HG03521 (cell line): ENCODE measurements at regions not wholly inside any gene's neighbourhood (a gene's known extent, or its start where the extent isn't known, plus 50 kb on each side); places are given as distances from the start of the nearest gene placed in this dataset.

ENCODE experiments used
- ATAC-seq: cut with Tn5 transposase; IDR thresholded peaks from one replicate; pipeline ENCODE4 v1.9.1; 2021; ENCODE audit warnings: mild to moderate bottlenecking, moderate library complexity; ENCODE audit not compliant: unreplicated experiment

- ATAC-seq = no peak
These were observed 335.2 kb upstream of the LRATD1 start for GRCh38 chr2:14297340-14297739.

- no peak for ATAC-seq
These were observed 334.6 kb upstream of the LRATD1 start for GRCh38 chr2:14297906-14298305.

- ATAC-seq = no peak
These were observed 331.2 kb upstream of the LRATD1 start for GRCh38 chr2:14301331-14301730.

GRCh38 chr2:14303366-14304115 is 329.0 kb upstream of the LRATD1 start:
- peak; percentile 77 for ATAC-seq

GRCh38 chr2:14304326-14304725 is 328.2 kb upstream of the LRATD1 start:
- ATAC-seq = no peak

- peak; percentile 72 for ATAC-seq
These were observed 326.2 kb upstream of the LRATD1 start for GRCh38 chr2:14306268-14306861.

GRCh38 chr2:14313341-14313740 is 319.2 kb upstream of the LRATD1 start:
- no peak for ATAC-seq

GRCh38 chr2:14316594-14316993 is 315.9 kb upstream of the LRATD1 start:
- ATAC-seq = no peak

GRCh38 chr2:14321357-14321756 is 311.2 kb upstream of the LRATD1 start:
- ATAC-seq = no peak

- ATAC-seq = no peak
These were observed 310.2 kb upstream of the LRATD1 start for GRCh38 chr2:14322306-14322705.

GRCh38 chr2:14324308-14324707 is 308.2 kb upstream of the LRATD1 start:
- ATAC-seq = no peak

GRCh38 chr2:14330884-14331283 is 301.6 kb upstream of the LRATD1 start:
- no peak for ATAC-seq

GRCh38 chr2:14336759-14337382 is 295.6 kb upstream of the LRATD1 start:
- ATAC-seq = no peak

- ATAC-seq = no peak
These were observed 291.8 kb upstream of the LRATD1 start for GRCh38 chr2:14340703-14341102.

GRCh38 chr2:14342313-14342712 is 290.2 kb upstream of the LRATD1 start:
- no peak for ATAC-seq

GRCh38 chr2:14344355-14344754 is 288.2 kb upstream of the LRATD1 start:
- ATAC-seq = no peak

- ATAC-seq = no peak
These were observed 284.3 kb upstream of the LRATD1 start for GRCh38 chr2:14348247-14348646.

- ATAC-seq = no peak
These were observed 281.7 kb upstream of the LRATD1 start for GRCh38 chr2:14350856-14351255.

GRCh38 chr2:14352067-14352466 is 280.4 kb upstream of the LRATD1 start:
- no peak for ATAC-seq

GRCh38 chr2:14354231-14354630 is 278.3 kb upstream of the LRATD1 start:
- no peak for ATAC-seq

- no peak for ATAC-seq
These were observed 277.4 kb upstream of the LRATD1 start for GRCh38 chr2:14355102-14355501.

- no peak for ATAC-seq
These were observed 274.2 kb upstream of the LRATD1 start for GRCh38 chr2:14358339-14358738.
